OCI-LY1 (cell line): ENCODE measurements at regions not wholly inside any gene's neighbourhood (a gene's known extent, or its start where the extent isn't known, plus 50 kb on each side); places are given as distances from the start of the nearest gene placed in this dataset.

ENCODE experiments used
- CTCF ChIP-seq: fragments of 200-600 bp; sonication (generic), shearing (Covaris generic); IDR thresholded peaks from 2 replicates; pipeline ENCODE4 v1.5.1; 2017; ENCODE audit warnings: mild to moderate bottlenecking, antibody characterized with exemption, low read length, moderate library complexity, mixed read lengths
- EZH2 ChIP-seq: fragments of 200-600 bp; sonication (generic), shearing (Covaris generic); IDR thresholded peaks from 2 replicates; pipeline ENCODE4 v1.8.0; 2017; ENCODE audit warnings: borderline replicate concordance, mixed run types, mild to moderate bottlenecking, antibody characterized with exemption, low read length, moderate library complexity, mixed read lengths

DNA sequence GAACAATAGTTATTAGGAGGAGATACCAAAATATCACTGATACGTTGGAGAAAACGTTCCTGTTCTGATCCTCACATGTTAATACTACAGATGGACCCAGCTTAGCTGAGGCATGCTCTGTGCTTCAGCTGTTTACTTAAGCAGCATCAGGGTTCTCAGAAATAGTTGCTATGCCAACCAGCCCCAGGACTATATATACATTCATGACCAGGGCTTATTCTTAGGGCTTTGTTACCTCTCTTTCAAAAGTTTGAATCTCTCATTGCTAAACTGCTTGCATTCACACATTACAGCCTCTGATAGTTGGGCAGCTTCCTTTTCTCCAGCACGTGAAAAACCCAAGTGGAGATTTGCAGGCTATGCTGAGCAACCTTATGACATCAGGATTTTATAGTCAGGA is 800.4 kb downstream of the DIAPH3 start:
- TF ChIP-seq CTCF (no peak), EZH2 (no peak)
